UCSD-AML1 (cell line): ENCODE measurements at regions not wholly inside any gene's neighbourhood (a gene's known extent, or its start where the extent isn't known, plus 50 kb on each side); places are given as distances from the start of the nearest gene placed in this dataset.
A peak's percentile ranks its signal among the peaks of the same experiment; 100 is the strongest.
"Not testable (repeated sequence)": the region's sequence is repeated elsewhere in the genome, so short reads cannot be mapped to it uniquely, and the experiment has no call there.

Source experiments
- DNase-seq: peaks from one replicate; lab custom pipeline; 2025; ENCODE audit not compliant: unreplicated experiment; lab: John Stamatoyannopoulos, UW

DNA sequence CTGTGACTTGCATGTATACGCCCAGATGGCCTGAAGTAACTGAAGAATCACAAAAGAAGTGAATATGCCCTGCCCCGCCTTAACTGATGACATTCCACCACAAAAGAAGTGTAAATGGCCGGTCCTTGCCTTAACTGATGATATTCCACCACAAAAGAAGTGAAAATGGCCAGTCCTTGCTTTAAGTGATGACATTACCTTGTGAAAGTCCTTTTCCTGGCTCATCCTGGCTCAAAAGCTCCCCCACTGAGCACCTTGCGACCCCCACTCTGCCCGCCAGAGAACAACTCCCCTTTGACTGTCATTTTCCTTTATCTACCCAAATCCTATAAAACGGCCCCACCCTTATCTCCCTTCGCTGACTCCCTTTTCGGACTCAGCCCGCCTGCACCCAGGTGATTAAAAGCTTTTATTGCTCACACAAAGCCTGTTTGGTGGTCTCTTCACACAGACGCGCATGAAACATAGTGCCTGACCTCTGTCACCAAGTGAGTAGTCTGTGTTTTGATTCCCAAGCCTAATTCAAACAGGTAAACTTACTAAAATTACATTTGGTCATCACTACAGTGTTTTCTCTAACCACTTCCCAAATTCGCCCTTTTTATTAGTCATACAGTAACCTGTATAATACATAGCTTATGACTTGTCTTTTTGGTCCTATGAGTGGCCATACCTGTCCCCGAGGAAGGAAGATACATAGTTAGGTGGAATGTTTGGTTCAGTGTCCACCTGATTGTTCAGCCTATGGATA lies 140.7 kb upstream of the PROK2 start:
- not testable (repeated sequence) for DNase-seq

DNA sequence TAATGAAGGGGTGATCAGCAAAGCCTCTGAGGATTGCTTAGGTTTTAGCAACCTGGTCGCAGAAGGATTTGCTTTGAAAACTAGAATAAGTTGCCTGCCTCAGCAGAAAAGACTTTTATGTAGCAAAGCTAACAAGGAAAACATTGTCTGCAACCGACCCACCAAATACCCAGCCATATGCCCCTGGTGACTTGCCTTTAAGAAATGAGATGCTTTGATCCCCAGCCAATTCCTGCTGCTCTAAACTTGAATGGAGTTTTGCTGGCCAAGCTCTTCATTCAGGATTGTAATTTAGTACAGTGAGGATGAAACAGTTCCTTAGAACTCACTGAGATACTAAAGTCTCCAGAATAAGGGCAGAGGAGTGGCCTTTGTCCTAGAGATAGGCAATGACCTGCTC lies 139.8 kb upstream of the PROK2 start:
- no peak for DNase-seq

DNA sequence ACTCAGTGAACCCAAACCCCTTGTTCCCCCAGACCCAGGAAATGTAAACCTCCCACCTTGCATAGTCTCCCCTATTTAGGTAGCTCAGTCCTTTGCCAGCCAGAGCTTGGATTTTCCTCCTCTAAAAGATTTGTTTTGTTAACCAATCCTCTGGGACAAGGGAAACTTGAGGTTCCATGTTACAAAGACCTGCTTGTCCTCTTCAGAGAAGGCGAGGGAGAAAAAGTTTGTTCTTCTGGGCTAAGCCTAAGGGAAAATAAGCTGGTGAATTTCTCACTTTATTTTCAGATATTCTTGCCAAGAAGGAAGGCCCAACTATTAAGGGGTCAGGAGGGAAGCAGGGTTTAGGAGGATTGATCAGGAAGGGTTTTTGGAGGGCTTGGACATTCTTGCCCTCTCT lies 136.1 kb upstream of the PROK2 start:
- no peak for DNase-seq

DNA sequence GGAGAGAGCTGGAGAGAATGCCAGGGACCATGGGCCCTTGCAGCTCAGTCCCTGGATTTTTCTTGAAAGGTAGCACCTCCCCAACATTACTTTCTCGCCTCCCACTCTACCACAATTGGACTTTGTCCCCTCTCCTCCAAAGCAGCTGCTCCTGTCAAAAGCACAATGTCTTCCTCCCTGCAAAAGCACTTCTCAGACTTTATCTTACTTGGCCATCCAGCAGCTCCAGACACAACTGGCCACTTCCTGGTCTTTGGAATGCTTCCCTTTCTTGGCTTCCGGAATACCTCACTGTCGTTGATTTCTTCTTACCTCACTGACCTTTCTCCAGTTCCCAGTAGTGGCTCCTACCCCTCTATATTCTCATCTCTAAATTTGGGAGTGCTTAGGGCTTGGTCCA lies 134.6 kb upstream of the PROK2 start:
- no peak for DNase-seq

DNA sequence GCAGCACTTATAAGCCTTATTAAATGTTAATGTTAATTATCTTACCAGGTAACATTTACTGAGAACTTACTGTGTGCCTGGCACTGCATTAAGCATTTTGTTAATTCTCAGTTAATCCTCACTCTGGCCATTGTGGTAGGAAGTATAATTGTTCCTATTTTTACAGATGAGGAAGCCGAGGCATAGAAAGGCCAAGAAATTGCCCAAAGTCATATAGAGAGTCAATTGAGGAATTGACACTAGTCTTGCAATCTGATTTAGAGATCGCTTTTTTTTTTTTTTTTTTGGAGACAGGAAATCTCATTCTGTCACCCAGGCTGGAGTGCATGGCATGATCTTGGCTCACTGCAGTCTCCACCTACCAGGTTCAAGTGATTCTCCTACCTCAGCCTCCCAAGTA lies 132.6 kb upstream of the PROK2 start:
- no peak for DNase-seq

DNA sequence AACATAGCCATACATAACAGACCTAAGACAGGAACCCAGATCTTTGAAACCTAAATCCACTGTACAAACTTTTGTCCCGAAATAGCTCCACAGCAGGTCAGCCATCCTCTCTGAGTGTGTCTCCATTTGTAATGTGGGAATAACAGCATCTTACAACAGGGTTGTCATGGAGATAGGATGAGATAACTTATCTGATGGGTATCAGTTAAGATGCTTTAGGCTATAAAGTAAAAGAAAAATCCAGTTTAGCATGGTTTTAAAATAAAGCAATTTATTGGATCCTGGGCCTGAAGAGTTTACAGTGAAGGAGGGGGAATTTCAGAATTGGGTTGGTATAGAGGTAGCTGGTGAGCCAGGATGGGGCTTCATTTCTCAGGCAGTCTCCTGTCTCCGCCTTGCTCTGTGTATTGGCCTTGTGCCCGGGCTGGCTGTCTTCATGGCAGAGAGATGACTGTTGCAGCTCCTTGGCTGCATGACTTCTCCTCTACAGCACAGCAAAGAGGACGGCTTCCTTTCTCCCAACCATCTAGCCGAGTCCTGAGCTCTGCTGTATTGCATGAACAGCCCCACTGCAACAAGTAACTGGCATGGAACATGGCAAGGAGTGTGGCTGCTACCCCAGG lies 131.9 kb upstream of the PROK2 start:
- DNase-seq: no peak

DNA sequence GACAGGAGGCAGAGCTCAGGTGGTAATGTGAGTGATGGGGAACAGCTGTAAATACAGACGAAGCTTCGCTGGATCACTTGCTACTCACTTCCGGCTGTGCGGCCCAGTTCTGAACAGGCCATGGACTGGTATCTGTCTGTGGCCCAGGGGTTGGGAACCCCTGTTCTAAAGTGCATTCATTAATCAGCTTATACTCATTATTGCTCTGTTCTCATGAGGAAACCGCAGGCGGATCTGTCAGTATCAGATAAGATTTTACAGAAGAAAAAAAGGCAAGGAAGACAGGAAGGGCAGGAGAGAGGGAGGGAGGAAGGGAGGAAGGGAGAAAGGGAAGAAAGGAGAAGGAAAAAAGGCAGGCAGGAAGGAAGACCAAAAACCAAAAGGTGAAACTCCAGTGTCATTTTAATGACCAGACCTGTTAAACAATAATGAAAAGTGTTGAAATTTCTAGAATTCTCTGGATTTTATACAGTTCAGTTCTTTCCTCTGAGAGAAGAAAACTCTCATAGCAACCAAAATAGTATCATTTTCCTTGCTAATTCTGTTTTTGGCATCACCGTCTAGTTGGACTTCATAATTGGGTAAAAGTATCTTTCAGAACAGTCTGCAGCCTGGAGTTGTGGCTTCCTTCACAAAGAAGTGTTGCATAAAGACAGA lies 128.0 kb upstream of the PROK2 start:
- DNase-seq: peak; percentile 39

DNA sequence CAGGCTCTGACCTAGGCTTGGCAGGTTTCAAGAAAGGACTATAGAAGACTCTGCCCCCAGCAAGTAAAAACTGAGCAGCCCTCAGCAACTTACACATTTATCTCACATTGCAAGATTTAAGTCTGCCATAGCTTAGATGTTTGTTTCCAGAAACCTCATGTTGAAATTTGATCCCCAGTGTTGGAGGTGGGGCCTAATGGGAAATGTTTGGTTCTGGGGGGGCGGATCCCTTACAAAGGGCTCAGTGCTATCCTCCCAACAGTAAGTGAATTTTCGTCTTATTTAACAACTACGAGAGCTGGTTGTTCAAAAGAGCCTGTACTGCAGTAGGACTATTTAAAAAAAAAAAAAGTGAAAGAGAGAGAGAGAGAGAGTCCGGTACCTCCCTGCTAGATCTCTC lies 125.2 kb upstream of the PROK2 start:
- no peak for DNase-seq

DNA sequence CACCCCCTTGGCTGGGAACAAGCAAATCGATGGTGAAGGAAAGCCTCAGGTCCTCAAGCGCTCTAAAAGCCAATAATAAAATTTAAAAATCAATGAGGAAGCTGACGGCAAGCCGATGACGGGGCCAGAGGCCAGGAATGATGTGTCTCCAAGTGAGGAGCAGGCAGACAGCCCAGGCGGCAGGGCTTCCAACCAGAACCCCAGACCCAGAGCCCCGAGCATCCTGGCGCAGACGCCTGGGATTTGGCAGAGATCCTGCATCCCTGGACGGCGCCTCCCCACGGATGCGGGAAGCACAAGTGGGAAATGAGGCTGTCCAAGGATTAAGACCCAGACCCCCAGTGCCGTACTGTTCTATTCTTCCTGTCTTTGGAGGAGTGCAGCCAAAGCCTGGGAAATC lies 123.0 kb upstream of the PROK2 start:
- DNase-seq: no peak

DNA sequence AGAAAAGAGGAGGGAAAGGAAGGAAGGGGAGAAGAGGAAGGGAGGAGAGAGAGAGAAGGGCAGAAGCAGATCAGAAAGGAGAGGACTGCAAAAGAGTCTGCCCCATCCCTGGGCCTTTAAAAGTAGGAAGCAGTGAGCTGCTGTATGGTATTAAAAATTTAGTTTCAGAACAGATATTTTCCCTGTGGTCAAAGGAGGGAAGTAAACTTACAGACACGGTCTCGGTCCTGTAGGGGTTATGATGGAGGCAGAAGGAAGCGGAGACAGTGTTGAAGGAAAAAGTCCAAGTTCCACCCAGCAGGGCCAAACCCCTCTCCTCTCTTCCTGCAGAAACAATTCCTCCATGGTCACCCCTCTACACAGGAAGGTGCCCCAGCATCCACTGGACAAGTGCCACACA lies 122.0 kb upstream of the PROK2 start:
- no peak for DNase-seq

DNA sequence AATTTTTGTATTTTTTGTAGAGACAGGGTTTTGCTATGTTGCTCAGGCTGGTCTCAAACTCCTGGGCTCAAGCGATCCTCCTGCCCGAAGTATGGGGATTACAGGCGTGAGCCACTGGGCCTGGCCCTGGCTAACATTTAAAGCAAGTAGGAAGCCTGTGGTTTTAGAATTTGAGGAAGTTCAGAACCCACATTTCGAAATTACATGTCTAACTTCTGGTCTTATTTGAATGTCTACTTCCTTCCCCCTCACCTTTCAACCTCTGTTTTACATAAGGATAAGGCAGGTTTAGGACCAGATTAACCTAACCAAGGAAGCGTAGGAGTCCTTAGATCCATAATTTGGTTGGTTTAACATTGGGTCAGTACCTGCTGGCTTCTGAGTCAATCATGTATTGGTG lies 120.5 kb upstream of the PROK2 start:
- DNase-seq: peak; percentile 52

DNA sequence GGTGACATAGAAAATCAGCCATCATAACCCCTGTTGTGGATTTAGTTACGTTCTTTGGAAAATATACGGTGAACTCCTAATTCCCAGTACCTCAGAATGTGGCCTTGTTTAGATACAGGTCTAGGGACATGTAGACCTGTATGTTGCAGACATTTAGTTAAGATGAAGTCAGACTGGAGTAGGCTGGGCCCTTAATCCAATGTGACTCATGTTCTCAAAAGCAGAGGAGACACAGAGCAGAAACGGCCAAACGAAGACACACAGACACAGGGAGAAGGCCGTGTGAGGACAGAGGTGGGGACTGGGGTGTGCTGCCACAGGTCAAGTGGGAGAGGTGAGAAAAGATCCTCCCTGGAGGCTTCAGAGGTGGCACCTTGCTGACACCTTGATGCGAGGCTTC lies 119.0 kb upstream of the PROK2 start:
- DNase-seq: no peak

DNA sequence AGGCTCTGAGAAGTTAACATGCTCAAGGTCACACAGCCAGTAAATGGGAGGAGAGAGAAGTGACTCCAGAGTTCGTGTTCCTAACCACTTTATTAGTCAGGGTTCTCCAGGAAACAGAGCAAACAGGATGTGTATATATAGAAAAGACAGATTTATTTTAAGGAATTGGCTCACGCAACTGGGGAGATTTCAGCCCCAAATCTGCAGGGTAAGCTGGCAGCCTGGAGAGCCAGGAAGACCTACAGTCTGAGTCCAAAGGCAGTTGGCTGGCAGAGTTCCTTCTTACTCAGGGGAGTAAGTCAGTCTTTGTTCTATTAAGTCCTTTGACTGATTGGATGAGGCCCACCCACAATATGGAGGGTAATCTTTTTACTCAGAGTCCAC lies 118.2 kb upstream of the PROK2 start:
- DNase-seq: no peak

DNA sequence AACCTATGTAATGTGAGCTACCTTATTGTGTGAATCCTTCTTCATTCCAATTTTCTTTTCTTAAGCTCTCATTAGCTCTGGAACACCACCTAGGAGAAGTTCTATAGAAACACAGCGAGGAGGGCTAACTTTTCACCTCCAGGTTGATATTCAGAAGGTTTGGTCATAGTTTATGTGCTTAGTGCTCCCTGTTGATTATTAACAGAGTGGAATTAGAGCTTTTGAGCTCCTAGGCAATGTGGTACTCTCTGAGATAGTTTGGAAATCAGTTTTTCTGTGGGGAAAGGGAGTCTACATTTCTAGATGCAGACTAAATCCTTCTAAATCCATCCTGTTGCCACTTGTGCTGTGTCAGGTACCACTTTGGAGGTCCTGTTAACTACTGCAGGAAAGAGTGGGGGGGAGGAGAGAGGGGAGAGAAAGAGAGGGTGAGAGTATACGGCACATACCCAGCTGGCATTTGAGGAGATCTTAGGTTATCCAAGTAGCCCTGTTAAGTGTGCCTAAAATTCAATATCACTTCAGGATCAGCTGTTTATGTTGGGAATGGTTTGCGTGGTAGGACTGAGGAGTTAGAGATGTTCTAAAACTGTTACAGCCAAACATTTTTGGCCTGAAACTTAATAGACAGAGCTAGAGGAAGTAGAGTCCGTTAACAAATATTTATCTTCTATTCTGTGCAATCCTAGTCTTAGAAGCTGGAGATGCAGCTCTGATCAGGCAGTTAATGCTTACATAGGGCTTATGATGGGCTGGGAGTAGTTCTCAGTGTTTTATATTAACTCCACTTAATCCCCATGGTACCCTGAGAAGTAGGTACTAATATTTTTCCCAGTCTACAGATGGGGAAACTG lies 117.5 kb upstream of the PROK2 start:
- no peak for DNase-seq

DNA sequence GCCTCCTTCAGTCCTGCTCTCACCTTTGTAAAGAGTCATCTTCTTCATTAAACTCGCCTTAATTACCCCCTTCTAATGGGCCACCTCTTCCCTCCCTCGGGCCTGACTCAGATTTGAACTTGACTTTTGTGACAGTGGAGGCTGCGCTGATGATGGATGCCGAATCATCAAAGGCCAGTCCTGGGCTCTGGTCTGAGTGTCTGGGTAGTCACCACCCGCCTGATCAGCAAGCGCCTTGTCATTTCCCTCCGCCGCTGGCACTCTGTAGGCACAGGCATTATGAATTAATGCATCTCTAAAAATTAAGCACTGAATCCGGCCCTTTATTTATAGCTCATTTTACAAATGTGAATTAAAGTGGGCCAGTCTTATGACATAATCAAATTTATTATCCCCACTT lies 116.7 kb upstream of the PROK2 start:
- no peak for DNase-seq

DNA sequence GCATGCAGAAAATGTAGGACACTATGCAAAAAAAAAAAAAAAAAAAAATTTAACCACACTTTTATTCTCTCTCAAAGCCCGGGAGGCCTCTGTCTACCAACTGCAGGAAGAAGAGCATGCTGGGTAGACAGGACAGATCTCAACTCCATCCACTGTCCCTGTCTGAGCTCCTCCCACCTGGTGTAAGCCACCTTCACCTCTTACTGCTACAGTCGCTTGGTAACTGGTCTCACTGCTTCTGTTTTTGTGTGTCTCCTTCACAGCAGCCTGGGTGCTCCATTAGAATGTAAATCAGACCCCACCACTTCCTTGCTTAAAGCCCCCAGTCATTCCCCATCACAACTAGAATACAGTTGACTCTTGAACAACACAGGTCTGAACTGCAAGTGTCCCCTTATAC lies 115.1 kb upstream of the PROK2 start:
- DNase-seq: no peak

DNA sequence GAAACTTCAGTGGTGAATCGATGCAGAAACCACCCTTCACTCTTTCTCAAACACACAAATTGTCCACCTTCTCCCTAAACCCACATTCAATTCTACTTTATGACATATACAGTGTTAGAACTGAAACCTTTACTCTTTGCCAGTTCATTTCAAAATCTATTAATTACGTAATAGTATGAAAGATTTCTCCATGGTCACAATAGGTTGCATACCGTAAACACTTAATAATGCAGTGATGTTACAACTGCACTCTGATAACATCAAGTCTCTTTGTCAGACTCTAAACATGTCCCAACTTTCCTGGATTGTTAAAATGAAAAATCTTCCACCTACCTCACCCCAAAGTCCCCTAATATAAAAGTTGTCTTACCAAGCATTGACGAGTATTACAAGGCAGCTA lies 111.8 kb upstream of the PROK2 start:
- DNase-seq: no peak

DNA sequence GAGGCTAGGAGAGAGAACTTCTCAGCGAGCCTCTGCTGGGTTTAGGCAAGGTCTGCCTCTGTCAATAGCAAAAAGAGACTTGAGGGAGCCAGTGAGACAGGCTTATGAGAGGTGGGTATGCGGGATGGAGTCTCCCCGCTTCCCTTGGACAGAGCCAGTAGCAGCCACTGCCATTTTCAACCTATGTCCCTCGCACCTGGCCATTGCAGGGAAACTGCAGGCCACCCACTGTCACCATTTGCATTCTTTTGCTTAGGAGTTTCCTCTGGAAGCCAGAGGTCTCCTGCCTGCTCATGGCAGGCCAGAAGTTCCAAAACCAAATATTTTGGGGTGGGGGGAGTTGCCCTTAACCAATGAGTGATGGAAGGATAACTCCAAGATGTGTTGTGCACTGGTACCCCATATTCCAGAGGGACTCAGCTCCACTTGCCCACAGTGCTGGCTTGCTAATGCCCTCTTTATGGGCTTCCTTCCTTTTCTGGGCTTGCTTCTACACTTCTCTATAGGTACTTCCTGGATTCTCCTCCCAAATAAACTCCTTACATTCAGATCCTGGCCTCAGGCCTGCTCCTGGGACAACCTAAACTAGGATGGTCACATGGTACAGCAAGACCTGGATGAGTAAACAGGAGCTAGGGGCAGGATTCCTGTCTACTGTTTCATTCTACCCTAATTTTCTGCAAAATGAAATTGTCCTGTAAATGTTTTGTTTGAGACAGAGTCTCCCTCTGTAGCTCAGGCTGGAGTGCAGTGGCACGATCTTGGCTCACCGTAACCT lies 108.9 kb upstream of the PROK2 start:
- no peak for DNase-seq

DNA sequence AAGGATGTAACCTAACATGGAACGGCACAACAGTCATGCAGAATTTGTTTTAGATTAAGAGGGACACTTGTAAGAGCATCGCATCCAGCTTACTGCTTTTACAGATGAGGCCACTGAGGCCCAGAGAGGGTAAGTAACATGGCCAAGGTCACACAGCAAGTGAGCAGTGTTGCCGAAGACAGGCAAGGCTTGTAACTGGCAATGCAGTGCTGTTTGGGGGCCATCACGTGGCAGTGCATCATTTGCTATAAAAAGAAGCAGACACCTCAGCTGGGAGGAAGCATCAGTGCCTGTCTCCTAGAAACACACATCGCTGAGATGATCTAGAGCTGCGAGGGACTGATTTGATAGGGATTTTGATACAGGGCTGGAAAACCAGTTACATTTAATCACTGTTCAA lies 108.2 kb upstream of the PROK2 start:
- DNase-seq: no peak

DNA sequence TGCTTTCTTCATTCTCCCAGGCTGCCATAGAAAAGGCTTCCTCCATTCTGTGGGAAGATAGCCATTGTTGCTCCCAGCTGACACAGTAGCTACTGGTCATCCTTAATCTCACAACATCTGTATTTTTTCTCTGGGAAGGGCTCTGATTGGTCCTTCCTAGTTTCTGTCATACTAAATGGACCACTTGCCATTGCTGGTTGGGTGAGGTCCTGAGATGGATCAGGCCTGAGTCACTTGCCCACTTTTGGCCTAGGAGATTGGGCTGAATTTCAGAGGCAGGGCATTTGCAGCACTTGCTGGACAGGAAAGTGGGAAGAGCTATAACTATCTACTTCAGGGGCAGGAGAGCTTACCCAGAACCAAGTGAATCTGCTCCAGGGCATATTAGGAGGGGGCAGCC lies 106.5 kb upstream of the PROK2 start:
- DNase-seq: no peak

DNA sequence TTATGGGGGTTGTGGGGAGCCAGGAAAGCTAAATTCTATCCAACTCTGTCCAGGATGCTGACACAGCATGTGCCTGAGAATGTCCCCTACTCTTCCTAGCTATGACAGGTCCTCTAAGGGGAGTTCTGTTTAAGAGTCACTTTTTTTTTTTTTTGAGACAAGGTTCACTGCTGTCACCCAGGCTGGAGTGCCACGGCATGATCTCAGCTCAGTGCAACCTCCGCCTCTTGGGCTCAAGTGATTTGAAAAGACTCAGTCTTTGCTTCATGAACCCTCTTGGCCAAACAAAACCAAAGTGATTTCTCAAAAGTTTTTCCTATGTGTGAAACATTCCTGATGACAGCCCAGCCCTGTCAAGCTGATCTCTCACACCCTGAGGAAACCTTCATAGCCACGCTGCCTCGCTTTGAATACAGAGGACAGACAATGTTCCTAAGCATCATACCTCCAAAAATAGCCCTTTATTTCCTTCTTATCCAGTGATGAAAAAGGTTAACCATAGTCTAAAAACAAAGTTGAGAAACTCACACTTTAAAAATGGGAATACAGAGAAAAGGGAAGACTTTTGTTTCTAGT lies 105.5 kb upstream of the PROK2 start:
- no peak for DNase-seq
